Thyroid gland (tissue), 4 donors: ENCODE measurements at regions not wholly inside any gene's neighbourhood (a gene's known extent, or its start where the extent isn't known, plus 50 kb on each side); places are given as distances from the start of the nearest gene placed in this dataset.

Experiments used
- POLR2A ChIP-seq, 2 donors: fragments of 450-650 bp; IDR thresholded peaks; one replicate each; pipeline ENCODE4 v1.6.1; 2017; ENCODE audit warnings: antibody characterized with exemption in 2 of 2, mild to moderate bottlenecking in 2 of 2, moderate library complexity in 1 of 2
- TF ChIP-seq, protein P1 (sequence below), 6 experiments: fragments of 200-600 bp in 3 of 6; fragments of 450-650 bp in 3 of 6; sonication (generic) in 3 of 6; IDR thresholded peaks; one replicate each; pipeline ENCODE4 v1.5.1; 2016 to 2019; ENCODE audit warnings: antibody characterized with exemption in 6 of 6, mild to moderate bottlenecking in 2 of 6, inconsistent platforms in 1 of 6, moderate library complexity in 1 of 6

- no peak for TF ChIP-seq POLR2A (IDR thresholded peaks at IDR 0.05)
- TF ChIP-seq, protein P1, sequence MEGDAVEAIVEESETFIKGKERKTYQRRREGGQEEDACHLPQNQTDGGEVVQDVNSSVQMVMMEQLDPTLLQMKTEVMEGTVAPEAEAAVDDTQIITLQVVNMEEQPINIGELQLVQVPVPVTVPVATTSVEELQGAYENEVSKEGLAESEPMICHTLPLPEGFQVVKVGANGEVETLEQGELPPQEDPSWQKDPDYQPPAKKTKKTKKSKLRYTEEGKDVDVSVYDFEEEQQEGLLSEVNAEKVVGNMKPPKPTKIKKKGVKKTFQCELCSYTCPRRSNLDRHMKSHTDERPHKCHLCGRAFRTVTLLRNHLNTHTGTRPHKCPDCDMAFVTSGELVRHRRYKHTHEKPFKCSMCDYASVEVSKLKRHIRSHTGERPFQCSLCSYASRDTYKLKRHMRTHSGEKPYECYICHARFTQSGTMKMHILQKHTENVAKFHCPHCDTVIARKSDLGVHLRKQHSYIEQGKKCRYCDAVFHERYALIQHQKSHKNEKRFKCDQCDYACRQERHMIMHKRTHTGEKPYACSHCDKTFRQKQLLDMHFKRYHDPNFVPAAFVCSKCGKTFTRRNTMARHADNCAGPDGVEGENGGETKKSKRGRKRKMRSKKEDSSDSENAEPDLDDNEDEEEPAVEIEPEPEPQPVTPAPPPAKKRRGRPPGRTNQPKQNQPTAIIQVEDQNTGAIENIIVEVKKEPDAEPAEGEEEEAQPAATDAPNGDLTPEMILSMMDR (IDR thresholded peaks at IDR 0.05) = no peak
Measured at GRCh38 chr6:74289884-74290283, 593.9 kb downstream of the CD109 start.
